ENCODE measurements at regions not wholly inside any gene's neighbourhood (a gene's known extent, or its start where the extent isn't known, plus 50 kb on each side); places are given as distances from the start of the nearest gene placed in this dataset.

- Histone ChIP-seq H3K4me1 (ENCODE audit: control insufficient read depth in 1 of 2, insufficient read depth in 2 of 2, low read depth in 1 of 2, low read length in 1 of 2) (no peaks in the 10 kb centered on the region; a peak in 1 of 4 replicates), H3K9me3 (no peaks in the 10 kb centered on the region), H3F3A (replicated peaks; ENCODE audit: insufficient read depth) (no peaks in the 10 kb centered on the region), H4K20me1 (ENCODE audit: insufficient read depth) (no peaks in the 10 kb centered on the region), H3K36me3 (replicated peaks in 1 of 2; ENCODE audit: control insufficient read depth in 1 of 2, insufficient read depth in 2 of 2, low read length in 1 of 2) (no peaks in the 10 kb centered on the region), H3K4me3 (ENCODE audit: low read depth in 2 of 2, low read length in 1 of 2) (no peak overlapping the region), H2AFZ (ENCODE audit: low read depth) (no peak overlapping the region), H3K27ac (ENCODE audit: low read depth in 2 of 2, low read length in 1 of 2) (no peak overlapping the region), H3K4me2 (no peak overlapping the region), H3K27me3 (ENCODE audit: insufficient read depth) (no peaks in the 10 kb centered on the region), H3K79me2 (ENCODE audit: insufficient read depth) (no peaks in the 10 kb centered on the region), H3K9me2 (no peaks in the 10 kb centered on the region), H3K9ac (no peak overlapping the region)
- POLR2A ChIA-PET, result no interaction called here
- no peak for TF ChIP-seq CHD2 (IDR thresholded peaks at IDR 0.05; ENCODE audit: low read length, partially characterized antibody)
- no peak for TF ChIP-seq SIN3A (IDR thresholded peaks at IDR 0.05; ENCODE audit: borderline replicate concordance, low read depth, low read length)
- TF ChIP-seq MAX (IDR thresholded peaks at IDR 0.05; ENCODE audit: low read depth), result no peak
- TF ChIP-seq FOSL2 (IDR thresholded peaks at IDR 0.05; ENCODE audit: borderline replicate concordance, low read depth), result no peak
- no peak for TF ChIP-seq CTCF (IDR thresholded peaks at IDR 0.05)
- no peak for TF ChIP-seq TAF1 (IDR thresholded peaks at IDR 0.05; ENCODE audit: borderline replicate concordance, low read depth, low read length)
- no peak for TF ChIP-seq TEAD4 (IDR thresholded peaks at IDR 0.05; ENCODE audit: borderline replicate concordance, insufficient read depth)
- no peak for TF ChIP-seq YY1 (IDR thresholded peaks at IDR 0.05; ENCODE audit: low read depth)
- no peak for TF ChIP-seq USF2 (IDR thresholded peaks at IDR 0.05; ENCODE audit: borderline replicate concordance, low read depth, low read length)
- no peak for TF ChIP-seq NRF1 (IDR thresholded peaks at IDR 0.05; ENCODE audit: low read depth, low read length)
- no peak for TF ChIP-seq FOXM1 (IDR thresholded peaks at IDR 0.05; ENCODE audit: low read depth)
- TF ChIP-seq IRF3 (IDR thresholded peaks at IDR 0.05; ENCODE audit: low read depth, low read length), result no peak
- no peak for TF ChIP-seq GABPA (IDR thresholded peaks at IDR 0.05; ENCODE audit: low read depth)
- no peak for TF ChIP-seq RXRA (IDR thresholded peaks at IDR 0.05; ENCODE audit: borderline replicate concordance, low read depth)
- no peak for TF ChIP-seq EZH2phosphoT487 (IDR thresholded peaks at IDR 0.05; ENCODE audit: borderline replicate concordance, low read depth)
- no peak for TF ChIP-seq RCOR1 (IDR thresholded peaks at IDR 0.05; ENCODE audit: low read length)
- no peak for TF ChIP-seq ELF1 (IDR thresholded peaks at IDR 0.05)
- no peak for TF ChIP-seq MEF2A (IDR thresholded peaks at IDR 0.05; ENCODE audit: borderline replicate concordance, low read depth)
- no peak for DNase-seq
- 43% methylated on average over 12 of the region's 17 CpGs for WGBS (ENCODE audit: low lambda C conversion rate)
- CTCF ChIA-PET, result interaction anchor here (2.4 to 2.6 kb wide), 2 partner anchors 24 to 31 kb away, joined by 5 to 9 read pairs; no protein-coding TSS in a partner anchor
These were observed 110.8 kb downstream of the ERMARD start for GRCh38 chr6:169862043-169862891.

Measured in SK-N-SH (cell line).